PFSK-1 (cell line): ENCODE measurements at regions not wholly inside any gene's neighbourhood (a gene's known extent, or its start where the extent isn't known, plus 50 kb on each side); places are given as distances from the start of the nearest gene placed in this dataset.

Source experiments
- FOXP2 ChIP-seq: optimal IDR thresholded peaks from 2 replicates; pipeline ENCODE3; 2011; ENCODE audit warnings: borderline replicate concordance, control low read depth, inconsistent platforms; ENCODE audit not compliant: insufficient read depth; ENCODE audit errors: extremely low read length, extremely low read depth
- POLR2AphosphoS5 ChIP-seq: IDR thresholded peaks from 2 replicates; pipeline ENCODE4 v1.6.1; 2012; ENCODE audit warnings: low read depth, mild to moderate bottlenecking, control low read depth, low read length, moderate library complexity
- REST ChIP-seq, 2 experiments: IDR thresholded peaks; 2 replicates each; pipeline versions ENCODE4 v1.6.1 to v1.8.0; 2011 to 2012; ENCODE audit warnings: low read depth in 2 of 2, low read length in 2 of 2, control low read depth in 1 of 2, inconsistent platforms in 1 of 2, mild to moderate bottlenecking in 1 of 2, moderate library complexity in 1 of 2; ENCODE audit not compliant: insufficient read depth in 1 of 2
- SIN3A ChIP-seq: IDR thresholded peaks from 2 replicates; pipeline ENCODE4 v1.6.1; 2012; ENCODE audit warnings: mild to moderate bottlenecking, low read length, moderate library complexity, borderline replicate concordance; ENCODE audit not compliant: insufficient read depth
- TAF1 ChIP-seq: IDR thresholded peaks from 2 replicates; pipeline ENCODE4 v1.6.1; 2012; ENCODE audit warnings: low read length, control low read depth, borderline replicate concordance; ENCODE audit not compliant: insufficient read depth

- TF ChIP-seq TAF1 (no peak), FOXP2 (no peak), SIN3A (no peak), REST (IDR thresholded peaks at IDR 0.05; ENCODE audit: insufficient read depth in 1 of 2, low read depth in 2 of 2, low read length in 2 of 2) (no peak), POLR2AphosphoS5 (no peak)
Measured at GRCh38 chr10:130786365-130786966, 525.1 kb downstream of the TCERG1L start.

GRCh38 chr10:130787243-130787642 lies 524.3 kb downstream of the TCERG1L start:
- TF ChIP-seq REST (IDR thresholded peaks at IDR 0.05; ENCODE audit: insufficient read depth in 1 of 2, low read depth in 2 of 2, low read length in 2 of 2) (no peak), SIN3A (no peak), FOXP2 (no peak), TAF1 (no peak), POLR2AphosphoS5 (no peak)

- TF ChIP-seq FOXP2 (no peak), TAF1 (no peak), POLR2AphosphoS5 (no peak), SIN3A (no peak), REST (IDR thresholded peaks at IDR 0.05; ENCODE audit: insufficient read depth in 1 of 2, low read depth in 2 of 2, low read length in 2 of 2) (no peak)
Measured at GRCh38 chr10:130787821-130788220, 523.7 kb downstream of the TCERG1L start.

GRCh38 chr10:130790339-130790738 lies 521.2 kb downstream of the TCERG1L start:
- no peak for TF ChIP-seq SIN3A

GRCh38 chr10:130792096-130792845 lies 519.2 kb downstream of the TCERG1L start:
- TF ChIP-seq FOXP2 (no peak), REST (IDR thresholded peaks at IDR 0.05; ENCODE audit: insufficient read depth in 1 of 2, low read depth in 2 of 2, low read length in 2 of 2) (no peak), SIN3A (no peak), POLR2AphosphoS5 (no peak), TAF1 (no peak)
